Sigmoid colon (tissue), 4 donors: ENCODE measurements at regions not wholly inside any gene's neighbourhood (a gene's known extent, or its start where the extent isn't known, plus 50 kb on each side); places are given as distances from the start of the nearest gene placed in this dataset.
"Not testable (repeated sequence)": the region's sequence is repeated elsewhere in the genome, so short reads cannot be mapped to it uniquely, and the experiment has no call there.

Source experiments
- POLR2AphosphoS5 ChIP-seq, 4 donors: sonication (generic); formaldehyde crosslinking; IDR thresholded peaks; one replicate each; pipeline ENCODE4 v1.6.1; 2017; ENCODE audit warnings: antibody characterized with exemption in 4 of 4
- TF ChIP-seq, protein P1 (sequence below), 4 experiments: fragments of 450-650 bp in 3 of 4; fragments of 200-600 bp in 1 of 4; IDR thresholded peaks; one replicate each; pipeline ENCODE4 v1.5.1; 2016 to 2019; ENCODE audit warnings: antibody characterized with exemption in 4 of 4, mild to moderate bottlenecking in 3 of 4, moderate library complexity in 2 of 4

DNA sequence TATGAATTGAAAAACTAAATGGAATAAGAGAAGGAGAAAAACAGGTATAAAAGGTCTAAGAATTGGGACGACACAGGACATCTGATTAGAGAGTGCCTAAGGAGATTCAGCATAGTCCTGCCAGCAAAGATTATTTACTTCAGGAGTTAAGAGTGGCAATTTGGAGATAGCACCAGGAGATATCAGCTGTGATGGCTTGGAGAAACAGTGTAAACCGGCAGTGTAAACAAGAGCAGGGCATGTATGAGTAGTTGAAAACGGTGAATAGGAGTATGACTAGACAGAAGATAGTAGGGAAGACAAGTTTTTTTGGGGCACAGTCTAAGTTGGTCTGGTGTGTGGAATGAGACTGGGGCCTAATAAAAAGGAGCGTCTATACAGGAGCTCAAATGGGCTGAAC lies 924.9 kb downstream of the QKI start:
- TF ChIP-seq, protein P1, sequence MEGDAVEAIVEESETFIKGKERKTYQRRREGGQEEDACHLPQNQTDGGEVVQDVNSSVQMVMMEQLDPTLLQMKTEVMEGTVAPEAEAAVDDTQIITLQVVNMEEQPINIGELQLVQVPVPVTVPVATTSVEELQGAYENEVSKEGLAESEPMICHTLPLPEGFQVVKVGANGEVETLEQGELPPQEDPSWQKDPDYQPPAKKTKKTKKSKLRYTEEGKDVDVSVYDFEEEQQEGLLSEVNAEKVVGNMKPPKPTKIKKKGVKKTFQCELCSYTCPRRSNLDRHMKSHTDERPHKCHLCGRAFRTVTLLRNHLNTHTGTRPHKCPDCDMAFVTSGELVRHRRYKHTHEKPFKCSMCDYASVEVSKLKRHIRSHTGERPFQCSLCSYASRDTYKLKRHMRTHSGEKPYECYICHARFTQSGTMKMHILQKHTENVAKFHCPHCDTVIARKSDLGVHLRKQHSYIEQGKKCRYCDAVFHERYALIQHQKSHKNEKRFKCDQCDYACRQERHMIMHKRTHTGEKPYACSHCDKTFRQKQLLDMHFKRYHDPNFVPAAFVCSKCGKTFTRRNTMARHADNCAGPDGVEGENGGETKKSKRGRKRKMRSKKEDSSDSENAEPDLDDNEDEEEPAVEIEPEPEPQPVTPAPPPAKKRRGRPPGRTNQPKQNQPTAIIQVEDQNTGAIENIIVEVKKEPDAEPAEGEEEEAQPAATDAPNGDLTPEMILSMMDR (IDR thresholded peaks at IDR 0.05): not testable (repeated sequence)
- not testable (repeated sequence) for TF ChIP-seq POLR2AphosphoS5 (IDR thresholded peaks at IDR 0.05)
